D721Med (cell line): ENCODE measurements at regions not wholly inside any gene's neighbourhood (a gene's known extent, or its start where the extent isn't known, plus 50 kb on each side); places are given as distances from the start of the nearest gene placed in this dataset.

Experiments
- DNase-seq: peaks from one replicate; pipeline ENCODE4 v3.0.0; 2011; ENCODE audit warnings: low spot score; ENCODE audit not compliant: insufficient read length
- FAIRE-seq: peaks from 2 replicates; lab custom pipeline; 2011; peaks lifted over from hg19 to GRCh38; lab: Jason Lieb, UNC
- CTCF ChIP-seq: IDR thresholded peaks from 2 replicates; pipeline ENCODE4 v1.5.1; 2012; ENCODE audit warnings: mild to moderate bottlenecking, control low read depth; ENCODE audit not compliant: insufficient read depth; ENCODE audit errors: missing control alignments

GRCh38 chr5:118637947-118638670 lies 350.2 kb downstream of the DTWD2 start:
- no peak for TF ChIP-seq CTCF
- DNase-seq (no peak), FAIRE-seq (no peak)

GRCh38 chr5:118628660-118629354 lies 359.5 kb downstream of the DTWD2 start:
- DNase-seq (no peak), FAIRE-seq (no peak)
- TF ChIP-seq CTCF: no peak

GRCh38 chr5:118620233-118620632 lies 368.1 kb downstream of the DTWD2 start:
- no peak for TF ChIP-seq CTCF
- DNase-seq (no peak), FAIRE-seq (no peak)

- TF ChIP-seq CTCF: no peak
- FAIRE-seq (no peak), DNase-seq (no peak)
Observed at GRCh38 chr5:118619823-118620222, 368.5 kb downstream of the DTWD2 start.

- FAIRE-seq: no peak
- no peak for TF ChIP-seq CTCF
- no peak for DNase-seq
Observed at GRCh38 chr5:118616281-118616680, 372.1 kb downstream of the DTWD2 start.

GRCh38 chr5:118614731-118615456 lies 373.5 kb downstream of the DTWD2 start:
- TF ChIP-seq CTCF: no peak
- FAIRE-seq (no peak), DNase-seq (no peak)
